PC-9 (cell line): ENCODE measurements at regions not wholly inside any gene's neighbourhood (a gene's known extent, or its start where the extent isn't known, plus 50 kb on each side); places are given as distances from the start of the nearest gene placed in this dataset.

Source experiments
- BruUV-seq: library from RNA; stranded (reverse); fragments of 400-500 nt; replicated peaks from 2 replicates; lab custom pipeline; 2021; lab: Mats Ljungman, UMichigan
- CTCF ChIA-PET: fragments of 300-600 bp; sonication (Branson Sonifier 250); formaldehyde crosslinking; loops from one replicate; lab custom pipeline; 2022; ENCODE audit warnings: antibody characterized with exemption; lab: Charles Lee
- POLR2A ChIA-PET: fragments of 300-600 bp; sonication (Branson Sonifier 250); formaldehyde crosslinking; loops from one replicate; lab custom pipeline; 2022; ENCODE audit warnings: antibody characterized with exemption; ENCODE audit not compliant: unreplicated experiment; lab: Charles Lee
- DNase-seq, 2 experiments: peaks; one replicate each; pipeline versions ENCODE4 v3.0.0 to v3.0.0-alpha.2; 2015 to 2022; ENCODE audit warnings: mixed read lengths in 1 of 2
- H2AFZ ChIP-seq: fragments of 200-600 bp; sonication (generic); 2 replicates; pipeline ENCODE4 v1.8.1; 2017; ENCODE audit warnings: antibody characterized with exemption
- H3F3A ChIP-seq: fragments of 200-600 bp; sonication (generic); 2 replicates; pipeline ENCODE4 v1.8.1; 2017; ENCODE audit warnings: antibody characterized with exemption, mild to moderate bottlenecking, low read depth; ENCODE audit not compliant: insufficient read depth
- H3K27ac ChIP-seq: fragments of 200-600 bp; sonication (generic); 2 replicates; pipeline ENCODE4 v1.6.1; 2016; ENCODE audit warnings: mixed run types
- H3K27me3 ChIP-seq: fragments of 200-600 bp; sonication (generic); 2 replicates; pipeline ENCODE4 v1.6.1; 2016; ENCODE audit warnings: low read depth, mixed run types; ENCODE audit not compliant: insufficient read depth
- H3K36me3 ChIP-seq: fragments of 200-600 bp; sonication (generic); 2 replicates; pipeline ENCODE4 v1.6.1; 2016; ENCODE audit warnings: low read depth, mixed run types
- H3K4me1 ChIP-seq: fragments of 200-600 bp; sonication (generic); replicated peaks from 2 replicates; pipeline ENCODE4 v1.6.1; 2016; ENCODE audit warnings: mixed run types; ENCODE audit not compliant: insufficient read depth
- H3K4me2 ChIP-seq: fragments of 200-600 bp; sonication (generic); 2 replicates; pipeline ENCODE4 v1.6.1; 2017; ENCODE audit warnings: mixed run types
- H3K4me3 ChIP-seq: fragments of 200-600 bp; sonication (generic); 2 replicates; pipeline ENCODE4 v1.6.1; 2016; ENCODE audit warnings: mixed run types
- H3K79me2 ChIP-seq: fragments of 200-600 bp; sonication (generic); 2 replicates; pipeline ENCODE4 v1.6.1; 2017; ENCODE audit warnings: low read depth, mixed run types
- H3K9me2 ChIP-seq: fragments of 200-600 bp; sonication (generic); 2 replicates; pipeline ENCODE4 v1.8.1; 2017; ENCODE audit warnings: mild to moderate bottlenecking; ENCODE audit not compliant: insufficient read depth
- H3K9me3 ChIP-seq: fragments of 200-600 bp; sonication (generic); 2 replicates; pipeline ENCODE4 v1.8.1; 2016; ENCODE audit warnings: low read depth; ENCODE audit not compliant: insufficient read depth
- H4K20me1 ChIP-seq: fragments of 200-600 bp; sonication (generic); 2 replicates; pipeline ENCODE4 v1.8.1; 2017; ENCODE audit not compliant: insufficient read depth
- CTCF ChIP-seq: fragments of 200-600 bp; sonication (generic); conservative IDR thresholded peaks from 2 replicates; pipeline ENCODE4 v1.6.1; 2017; ENCODE audit warnings: mixed run types, antibody characterized with exemption, mild to moderate bottlenecking, moderate library complexity
- EZH2 ChIP-seq: fragments of 200-600 bp; sonication (generic); IDR thresholded peaks from 2 replicates; pipeline ENCODE4 v1.8.0; 2017; ENCODE audit warnings: antibody characterized with exemption, low read depth
- intact Hi-C: fragments of 100-400 bp; cut with micrococcal nuclease; formaldehyde crosslinking; loops from one replicate; pipeline ENCODE4 v1.10.0; 2022; ENCODE audit not compliant: unreplicated experiment

GRCh38 chr20:46837083-46837482 is 57.6 kb upstream of the EYA2 start:
- H3K27ac ChIP-seq, result no peak overlapping the region
- no TSS peak for BruUV-seq

DNA sequence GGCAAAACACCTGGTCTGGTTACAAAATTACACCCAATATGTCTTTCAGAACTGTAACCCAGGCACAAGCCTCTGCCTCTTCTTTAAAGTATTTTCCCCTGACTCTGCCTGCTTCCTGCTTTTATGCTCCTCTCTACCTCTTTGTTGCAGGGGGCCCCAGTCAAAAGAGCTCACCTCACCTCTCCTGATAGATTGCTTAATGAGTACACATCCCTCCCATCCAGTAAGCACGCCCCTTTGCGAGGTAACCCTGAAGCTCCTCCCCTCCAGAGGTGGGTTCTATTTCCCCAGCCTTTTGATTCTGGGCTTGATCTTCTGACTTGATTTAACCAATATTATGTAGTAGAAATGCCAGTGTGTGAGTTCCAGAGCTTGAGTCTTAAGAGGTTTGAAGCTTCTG is 56.6 kb upstream of the EYA2 start:
- no peaks in the 10 kb centered on the region for H4K20me1 ChIP-seq

More at GRCh38 chr20:46837083-46837482, 57.6 kb upstream of the EYA2 start:
- Histone ChIP-seq H4K20me1 (no peaks in the 10 kb centered on the region), H3K27me3 (peaks cover 3% of the 10 kb centered on the region; the same call in 1 of the 2 replicates), H3K4me2 (no peak overlapping the region), H3F3A (no peaks in the 10 kb centered on the region), H3K9me3 (no peaks in the 10 kb centered on the region), H3K9me2 (no peaks in the 10 kb centered on the region), H2AFZ (no peak overlapping the region), H3K4me1 (no peaks in the 10 kb centered on the region), H3K4me3 (no peak overlapping the region), H3K36me3 (no peaks in the 10 kb centered on the region), H3K79me2 (no peaks in the 10 kb centered on the region)
- intact Hi-C loops, result no loop called here
- ChIA-PET POLR2A (no interaction called here), CTCF (no interaction called here)
- DNase-seq, result no peak
- no peak for TF ChIP-seq CTCF
- TF ChIP-seq EZH2, result no peak

GRCh38 chr20:46840054-46840729 is 54.5 kb upstream of the EYA2 start:
- no TSS peak for BruUV-seq
- H2AFZ ChIP-seq, result no peak overlapping the region
- no peaks in the 10 kb centered on the region for H3K9me3 ChIP-seq
- no peaks in the 10 kb centered on the region for H3K36me3 ChIP-seq
- no peaks in the 10 kb centered on the region for H3F3A ChIP-seq
- intact Hi-C loops, result no loop called here
- no peaks in the 10 kb centered on the region for H4K20me1 ChIP-seq
- no peak overlapping the region for H3K27ac ChIP-seq
- H3K4me2 ChIP-seq, result no peak overlapping the region
- H3K4me1 ChIP-seq, result no peaks in the 10 kb centered on the region
- H3K79me2 ChIP-seq, result no peaks in the 10 kb centered on the region
- TF ChIP-seq EZH2, result no peak
- no peak for TF ChIP-seq CTCF
- H3K27me3 ChIP-seq, result peaks cover 3% of the 10 kb centered on the region; the same call in 1 of the 2 replicates
- no peak for DNase-seq
- ChIA-PET CTCF (no interaction called here), POLR2A (no interaction called here)
- no peak overlapping the region for H3K4me3 ChIP-seq
- H3K9me2 ChIP-seq, result no peaks in the 10 kb centered on the region

More for the DNA sequence above, 56.6 kb upstream of the EYA2 start:
- Histone ChIP-seq H3K27ac (no peak overlapping the region), H3K9me3 (no peaks in the 10 kb centered on the region), H3K4me3 (no peak overlapping the region), H3F3A (no peaks in the 10 kb centered on the region), H3K79me2 (no peaks in the 10 kb centered on the region), H3K36me3 (no peaks in the 10 kb centered on the region), H3K4me2 (no peak overlapping the region), H3K27me3 (peaks cover 3% of the 10 kb centered on the region; the same call in 1 of the 2 replicates), H3K4me1 (no peaks in the 10 kb centered on the region), H3K9me2 (no peaks in the 10 kb centered on the region), H2AFZ (no peak overlapping the region)
- ChIA-PET CTCF (no interaction called here), POLR2A (interaction anchor here (0.6 kb wide), 1 partner anchor 1837 kb away, joined by 3 read pairs; no protein-coding TSS in a partner anchor)
- no peak for TF ChIP-seq EZH2
- no peak for TF ChIP-seq CTCF
- DNase-seq, result no peak
- BruUV-seq, result no TSS peak
- intact Hi-C loops, result no loop called here
